Upper lobe of left lung (tissue), 4 donors: ENCODE measurements at regions not wholly inside any gene's neighbourhood (a gene's known extent, or its start where the extent isn't known, plus 50 kb on each side); places are given as distances from the start of the nearest gene placed in this dataset.

ENCODE experiments used
- CTCF ChIP-seq, 6 experiments: fragments of 450-650 bp in 4 of 6; fragments of 200-600 bp in 2 of 6; sonication (generic) in 2 of 6; IDR thresholded peaks; one replicate each; pipeline ENCODE4 v1.5.1; 2016 to 2019; ENCODE audit warnings: antibody characterized with exemption in 6 of 6
- EP300 ChIP-seq, 4 donors: sonication (generic); formaldehyde crosslinking; IDR thresholded peaks; one replicate each; pipeline ENCODE4 v1.5.1; 2017; ENCODE audit warnings: antibody characterized with exemption in 4 of 4, control low read depth in 2 of 4

GRCh38 chr2:150715501-150715900, 228.0 kb upstream of the RND3 start:
- TF ChIP-seq EP300 (IDR thresholded peaks at IDR 0.05): no peak
- no peak for TF ChIP-seq CTCF (IDR thresholded peaks at IDR 0.05)
